OCI-M2 (cell line): ENCODE measurements at regions not wholly inside any gene's neighbourhood (a gene's known extent, or its start where the extent isn't known, plus 50 kb on each side); places are given as distances from the start of the nearest gene placed in this dataset.

Source experiments
- DNase-seq: peaks from one replicate; lab custom pipeline; 2025; ENCODE audit not compliant: unreplicated experiment; lab: John Stamatoyannopoulos, UW

DNA sequence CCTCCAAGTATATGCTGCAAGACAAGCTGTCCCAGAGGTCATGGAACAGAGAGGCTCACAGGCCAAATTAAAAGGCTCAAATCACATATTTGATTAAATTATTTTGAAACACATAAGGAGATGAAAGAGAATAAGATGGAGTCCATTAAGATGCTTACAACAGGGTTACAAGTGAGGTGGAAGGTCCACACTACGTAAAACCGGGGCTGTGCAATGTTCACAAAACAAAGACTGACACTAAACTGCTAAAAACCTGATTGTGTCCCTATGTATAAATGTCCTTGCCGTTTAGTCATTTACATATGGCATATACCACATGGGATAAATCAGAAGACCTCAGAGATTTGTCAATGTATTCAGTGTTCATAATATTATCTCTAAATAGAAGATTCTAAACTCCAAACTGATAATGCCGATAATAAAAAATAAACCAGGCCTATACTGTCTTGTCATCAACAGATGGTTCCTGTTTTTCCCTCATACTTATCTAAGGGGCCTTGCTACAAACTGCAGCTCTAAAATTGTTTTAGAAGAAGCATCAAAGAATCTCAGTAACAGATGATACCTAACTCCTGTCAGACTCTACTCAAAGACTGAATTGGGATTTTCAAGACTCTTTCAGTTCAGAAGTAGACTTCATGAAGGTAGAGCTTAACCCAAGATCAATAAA, 51.8 kb upstream of the RIPOR2 start:
- DNase-seq: no peak

DNA sequence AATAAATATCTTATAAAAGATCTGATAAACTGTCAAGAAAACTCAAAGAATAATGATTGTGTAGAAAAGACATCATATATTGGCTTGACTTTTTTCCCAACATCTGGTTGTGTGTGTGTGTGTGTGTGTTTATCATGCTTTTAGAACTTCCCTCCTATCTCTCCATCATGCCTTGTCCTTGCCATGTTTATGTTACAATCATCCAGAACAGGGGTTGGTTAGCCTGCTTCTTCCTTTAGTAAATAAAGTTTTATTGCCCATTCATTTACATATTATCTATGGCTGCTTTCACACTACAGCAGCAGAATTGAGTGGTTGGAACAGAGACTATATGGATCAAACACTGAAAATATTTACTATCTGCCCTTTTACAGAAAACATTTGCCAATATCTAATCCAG, 52.8 kb upstream of the RIPOR2 start:
- DNase-seq: no peak

DNA sequence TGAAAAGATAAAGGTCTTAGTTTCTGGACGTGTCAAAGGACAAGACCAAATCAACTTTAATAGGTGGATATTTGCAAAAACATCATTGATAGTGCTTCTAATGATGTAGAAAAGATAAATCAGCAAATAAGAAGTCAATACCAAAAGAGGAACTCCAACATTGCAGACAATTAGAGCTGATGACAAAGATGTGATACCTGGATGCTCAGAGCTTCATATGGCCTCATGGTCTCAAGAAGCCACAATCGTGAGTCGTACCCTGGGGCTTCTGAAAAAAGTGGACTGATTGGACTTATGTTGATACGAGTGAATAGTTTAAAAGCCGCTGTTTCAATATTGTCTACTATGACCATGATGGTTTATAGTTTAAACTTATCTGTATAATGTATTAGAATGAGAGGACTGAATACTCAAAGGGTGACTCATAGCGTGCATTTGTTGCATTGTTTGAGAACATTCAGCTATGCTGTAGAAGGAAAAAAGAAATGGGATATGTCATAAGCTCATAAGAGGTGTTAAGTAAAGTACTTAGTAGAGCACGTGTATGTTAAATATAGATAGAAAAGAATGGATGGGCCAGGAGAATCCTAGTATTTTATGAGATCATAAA, 54.6 kb upstream of the RIPOR2 start:
- DNase-seq: no peak

DNA sequence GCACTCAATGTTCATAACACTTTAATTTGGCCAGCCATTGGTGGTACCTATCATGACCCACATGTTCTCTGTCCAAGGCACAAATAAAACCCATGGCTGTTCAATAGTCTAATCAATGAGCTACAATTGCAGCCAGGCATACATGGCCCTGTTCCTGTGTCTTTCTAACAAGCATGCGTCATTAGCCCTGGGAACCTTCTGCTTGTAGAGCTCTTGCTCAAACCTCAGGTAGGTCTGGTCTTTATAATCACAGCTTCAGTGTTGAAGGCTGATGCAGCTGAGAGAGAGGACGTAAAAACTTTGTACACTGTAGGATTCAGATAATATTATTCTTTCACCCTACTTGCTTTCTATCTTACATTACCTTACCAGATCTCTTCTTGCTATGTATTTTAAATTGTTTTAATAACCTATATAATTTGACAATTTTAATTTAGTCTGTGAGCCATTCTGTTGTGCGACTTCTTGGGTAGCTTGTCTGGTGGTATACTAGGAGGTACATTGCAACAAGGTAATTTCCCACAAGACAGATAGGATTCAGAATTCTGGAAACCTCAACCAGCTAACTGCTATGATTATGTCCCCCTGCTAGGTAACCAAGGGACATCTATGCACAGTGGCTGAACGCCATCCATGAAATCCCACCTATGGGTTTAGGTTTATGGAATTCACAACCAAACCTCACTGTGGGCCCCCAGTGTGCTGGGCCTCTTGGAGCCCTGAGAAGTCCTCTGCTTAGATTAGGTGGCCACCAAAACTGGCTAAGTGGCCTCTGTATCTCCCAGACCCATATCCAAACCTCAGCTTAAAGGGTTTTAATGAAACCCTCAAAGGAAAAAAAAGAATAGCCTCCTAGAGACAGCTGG, 55.4 kb upstream of the RIPOR2 start:
- no peak for DNase-seq

DNA sequence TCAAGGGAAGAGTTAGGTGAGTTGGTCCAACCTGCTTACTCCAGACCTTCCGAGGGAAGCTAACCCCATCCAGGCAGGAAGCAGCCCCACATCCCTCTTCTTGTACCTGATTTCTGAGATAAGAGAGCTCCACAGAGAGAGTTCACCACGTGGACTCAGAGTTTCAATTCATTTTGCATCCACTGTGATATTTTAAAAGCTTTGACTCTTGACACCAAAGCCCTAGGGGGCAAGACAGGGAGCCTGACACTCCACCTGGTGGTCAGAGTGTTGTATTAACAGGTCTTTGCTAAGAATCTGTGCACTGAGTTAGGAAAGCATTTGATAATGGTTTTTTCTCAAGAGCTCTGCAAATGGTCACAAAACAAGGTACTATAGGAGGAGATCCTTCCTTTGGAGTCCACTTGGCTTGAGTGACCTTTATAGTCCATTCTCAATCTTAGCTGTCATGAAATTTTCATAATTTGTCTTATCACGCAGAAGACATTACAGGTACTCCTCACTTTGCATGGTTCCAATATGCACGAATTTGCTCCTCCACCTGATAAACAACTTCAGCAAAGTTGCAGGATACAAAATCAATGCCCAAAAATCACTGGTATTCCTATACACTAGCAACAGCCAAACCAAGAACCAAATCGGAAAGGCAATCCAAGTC, 56.2 kb upstream of the RIPOR2 start:
- no peak for DNase-seq

DNA sequence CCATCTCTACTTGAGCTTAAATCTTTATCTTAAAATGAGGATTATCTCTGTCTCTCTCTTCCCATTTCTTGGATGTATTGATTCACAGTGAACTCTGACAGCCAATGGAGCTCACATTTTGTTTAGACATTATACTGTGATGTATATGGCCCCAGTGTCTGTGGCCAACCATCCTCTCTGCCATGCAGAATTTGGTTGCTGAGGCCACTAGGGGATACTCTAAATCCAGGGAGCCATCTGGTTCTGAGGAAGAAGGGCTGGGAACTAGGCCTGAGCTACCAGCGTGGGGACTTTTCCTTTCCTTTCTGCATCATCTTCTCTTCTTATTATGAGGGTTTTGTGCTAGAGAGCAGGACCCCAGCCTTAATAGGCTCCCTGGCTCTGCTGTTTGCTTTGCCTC, 59.1 kb upstream of the RIPOR2 start:
- DNase-seq: no peak

DNA sequence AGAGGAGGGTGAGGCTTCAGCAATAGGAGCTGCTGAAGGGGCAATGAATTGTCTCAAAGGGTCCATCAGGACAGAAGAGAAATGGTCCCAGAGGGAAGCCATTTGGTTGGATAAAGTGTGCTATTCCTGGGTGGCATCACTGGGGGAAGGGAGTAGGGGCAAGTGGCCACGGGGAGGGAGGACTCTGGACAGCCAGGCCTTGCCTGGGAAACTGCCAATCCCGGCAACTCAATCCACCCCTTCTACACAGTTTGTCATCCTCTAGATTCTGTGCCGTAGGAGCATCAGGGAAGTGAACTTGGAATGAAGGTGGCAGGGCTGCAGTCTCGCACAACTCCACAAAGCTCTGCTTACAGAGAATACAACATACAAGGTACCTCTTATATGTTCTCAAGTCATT, 59.5 kb upstream of the RIPOR2 start:
- DNase-seq: no peak

DNA sequence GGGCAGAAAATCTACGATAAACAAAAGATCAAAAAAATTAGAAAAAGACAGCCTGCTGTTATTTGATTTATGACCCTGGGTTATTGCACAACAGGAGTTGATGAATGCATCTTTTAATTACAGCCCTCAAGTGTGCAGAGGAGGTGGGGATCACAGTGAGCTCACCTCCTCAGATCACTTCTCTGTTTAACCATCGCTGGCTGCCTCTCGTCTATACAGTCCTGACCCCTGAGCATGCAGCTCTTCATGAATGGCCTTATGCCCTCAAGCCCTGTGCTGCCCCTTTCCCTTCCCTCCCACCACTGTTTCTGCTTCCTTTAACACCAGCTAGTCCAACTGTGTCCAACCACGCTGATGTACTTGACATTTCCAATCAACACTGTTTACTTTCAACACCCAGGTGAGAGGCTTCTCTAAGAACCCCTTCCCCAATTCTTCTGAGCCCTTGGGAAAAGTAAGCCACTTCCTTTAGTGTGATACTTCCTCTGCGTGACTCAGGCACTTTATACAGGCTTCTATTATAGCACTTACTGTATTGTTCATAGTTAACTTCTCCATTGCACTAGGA, 60.6 kb upstream of the RIPOR2 start:
- no peak for DNase-seq

DNA sequence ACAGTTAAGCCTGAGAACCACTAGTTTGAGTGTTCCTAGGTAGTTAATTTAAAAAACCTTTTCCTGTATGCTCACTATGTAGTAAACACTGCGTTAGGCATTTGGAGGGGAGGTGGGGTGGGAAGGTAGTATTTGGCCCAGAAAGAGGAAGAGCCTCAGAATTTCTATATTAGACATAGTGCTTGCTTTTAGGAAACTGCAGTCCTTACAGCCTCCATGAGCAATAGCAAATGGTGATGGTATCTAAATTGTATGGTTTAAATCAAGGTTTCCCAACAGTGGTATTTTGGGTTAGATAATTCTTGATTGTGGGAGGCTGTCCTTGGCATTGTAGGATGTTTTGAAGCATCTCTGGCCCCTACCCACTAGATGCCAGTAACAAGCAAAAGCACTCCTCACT, 61.5 kb upstream of the RIPOR2 start:
- no peak for DNase-seq

DNA sequence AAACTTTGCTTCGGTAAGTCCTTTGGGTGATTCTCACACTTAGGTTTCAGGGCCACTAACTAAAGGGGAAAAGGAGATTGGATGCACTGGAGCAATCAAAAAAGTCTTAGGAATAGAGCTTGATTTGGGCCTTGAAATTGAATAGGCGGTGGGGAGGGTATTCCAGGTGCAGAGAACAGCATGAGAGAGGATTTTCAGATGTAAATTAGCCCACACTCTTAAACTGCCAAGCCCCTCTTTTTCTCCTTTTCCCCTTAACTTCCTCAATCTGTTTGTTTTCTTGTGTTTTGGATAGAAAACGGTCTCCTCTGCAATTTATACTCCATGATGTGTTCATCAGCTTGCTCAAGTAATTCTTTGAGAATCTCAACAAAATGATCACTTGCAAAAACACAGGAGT, 62.1 kb upstream of the RIPOR2 start:
- DNase-seq: no peak

DNA sequence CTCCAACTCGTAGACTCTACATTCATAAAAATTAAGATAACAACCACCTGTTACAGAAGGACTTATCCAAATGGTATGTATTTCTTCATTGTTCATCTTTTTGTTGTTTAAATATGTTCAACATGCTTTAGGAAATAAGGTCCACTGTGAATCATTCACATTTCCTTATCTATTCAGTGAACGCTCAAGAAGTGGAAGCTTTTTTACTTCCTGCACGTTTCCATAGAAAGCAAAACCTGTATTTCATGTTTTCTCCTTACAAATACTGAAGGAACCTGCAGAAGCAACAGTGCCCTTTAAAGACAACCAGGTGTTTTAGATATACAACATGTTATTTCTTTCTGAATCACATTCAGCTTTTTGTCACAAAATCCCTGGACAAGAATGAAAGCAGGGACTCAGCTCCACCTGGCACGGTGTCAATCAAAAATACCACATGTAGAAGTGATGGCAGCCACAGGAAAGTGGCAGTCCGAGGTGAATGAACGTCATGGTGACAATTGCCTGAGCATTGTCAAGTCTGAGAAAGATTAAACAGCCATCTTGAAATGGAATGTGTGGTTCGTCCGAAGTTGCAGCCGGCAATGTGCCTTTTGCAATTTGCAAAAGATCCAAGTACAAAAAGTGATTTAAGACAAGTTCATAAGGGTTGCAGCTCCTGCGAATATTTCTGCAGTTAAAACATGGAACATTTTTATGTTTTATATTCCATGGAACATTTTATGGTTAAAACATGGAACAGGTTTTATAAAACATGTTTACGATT, 66.7 kb upstream of the RIPOR2 start:
- no peak for DNase-seq

DNA sequence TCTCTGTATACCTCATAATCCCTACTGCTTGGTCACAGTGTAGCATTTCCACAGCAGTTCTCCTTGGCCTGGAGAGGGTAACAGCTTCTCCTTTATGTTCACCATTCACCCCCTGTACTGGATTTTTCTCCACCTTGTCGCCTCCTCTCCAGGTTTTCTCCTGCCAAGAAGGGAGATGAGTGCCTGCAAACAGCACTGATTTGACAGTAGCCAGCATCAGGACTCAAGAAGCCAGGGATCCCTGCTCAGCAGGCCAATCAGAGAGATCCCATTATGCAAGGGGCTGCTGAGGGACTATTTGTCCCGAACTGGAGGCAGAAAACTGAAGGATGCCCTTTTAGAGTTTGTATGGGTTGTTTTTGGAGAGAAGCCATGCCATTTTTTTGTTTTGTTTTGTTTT, 68.6 kb upstream of the RIPOR2 start:
- DNase-seq: no peak

DNA sequence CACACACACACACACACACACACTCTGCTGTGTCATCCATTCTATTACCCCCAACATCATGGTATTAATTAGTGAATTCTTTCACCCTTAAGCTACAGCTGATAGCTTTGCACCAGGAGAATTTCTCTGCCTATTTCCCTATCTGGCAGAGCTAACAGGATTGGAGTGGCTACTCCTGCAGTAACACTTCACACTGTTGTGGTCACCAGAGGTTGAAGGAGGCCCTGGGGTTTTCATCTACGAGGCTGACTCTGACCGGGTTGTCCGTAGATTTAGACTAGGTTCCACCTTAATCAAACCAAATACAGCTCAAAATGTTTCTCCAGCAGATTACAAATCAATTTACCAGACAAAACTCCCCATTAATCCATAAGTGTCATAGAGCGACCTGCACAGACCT, 69.2 kb upstream of the RIPOR2 start:
- DNase-seq: no peak

DNA sequence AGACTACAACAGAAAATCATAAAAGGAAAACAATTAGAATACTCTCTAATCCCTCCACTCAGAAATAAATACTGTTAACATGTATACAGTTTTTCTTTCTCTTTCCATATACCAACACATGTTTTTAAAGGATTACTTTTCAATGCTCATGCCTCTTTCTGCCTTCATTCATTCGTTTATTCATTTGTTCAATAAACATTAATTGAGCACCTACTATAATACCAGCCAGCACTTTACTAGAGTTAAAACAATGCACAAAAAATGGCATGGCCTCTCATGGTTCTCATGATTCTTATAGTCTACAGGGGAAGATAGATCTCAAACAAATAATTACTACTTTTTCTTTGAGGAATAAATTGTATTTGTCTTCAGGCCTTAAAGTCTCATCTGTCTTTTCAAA, 70.3 kb upstream of the RIPOR2 start:
- no peak for DNase-seq

DNA sequence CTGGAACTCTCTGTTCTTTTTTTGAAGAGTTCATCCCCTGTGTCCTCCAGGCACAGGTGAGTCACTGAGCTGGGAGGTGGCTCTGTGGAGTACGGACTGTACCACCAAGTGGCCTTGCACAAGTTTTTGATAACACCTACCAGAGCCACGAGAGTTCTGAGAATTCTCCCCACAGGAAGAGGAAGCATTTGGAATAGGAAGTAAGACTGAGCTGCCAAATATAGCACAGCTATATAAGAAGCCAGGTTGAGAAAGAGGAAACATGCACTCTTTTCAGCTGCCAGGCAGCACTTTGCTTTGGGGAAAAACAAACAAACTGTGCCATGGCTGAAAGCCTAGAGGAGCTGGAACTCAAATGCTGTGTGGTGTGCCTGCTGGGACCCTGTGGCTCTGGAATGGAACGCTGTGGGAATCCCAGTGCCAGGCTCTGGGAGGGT, 70.8 kb upstream of the RIPOR2 start:
- DNase-seq: no peak

DNA sequence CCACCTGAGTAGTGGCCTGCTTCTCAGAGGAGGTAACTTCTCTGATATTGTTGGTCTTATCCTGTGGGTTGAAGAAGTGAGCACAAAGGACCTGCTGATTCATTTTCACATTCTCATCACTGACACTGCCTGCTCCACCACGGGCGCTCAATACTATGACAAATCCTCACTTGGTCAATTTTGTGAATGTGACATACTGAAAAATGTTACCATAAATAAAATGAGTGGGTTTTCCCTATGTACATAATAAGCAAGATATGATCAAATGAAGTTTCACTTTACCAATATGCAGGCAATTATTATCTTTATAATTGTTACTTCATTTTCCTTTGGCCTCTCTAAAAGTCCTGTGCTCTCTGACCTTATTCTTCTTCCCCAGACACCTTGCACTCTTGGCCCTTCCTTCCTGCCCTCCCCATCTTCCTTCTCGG, 71.5 kb upstream of the RIPOR2 start:
- DNase-seq: no peak

DNA sequence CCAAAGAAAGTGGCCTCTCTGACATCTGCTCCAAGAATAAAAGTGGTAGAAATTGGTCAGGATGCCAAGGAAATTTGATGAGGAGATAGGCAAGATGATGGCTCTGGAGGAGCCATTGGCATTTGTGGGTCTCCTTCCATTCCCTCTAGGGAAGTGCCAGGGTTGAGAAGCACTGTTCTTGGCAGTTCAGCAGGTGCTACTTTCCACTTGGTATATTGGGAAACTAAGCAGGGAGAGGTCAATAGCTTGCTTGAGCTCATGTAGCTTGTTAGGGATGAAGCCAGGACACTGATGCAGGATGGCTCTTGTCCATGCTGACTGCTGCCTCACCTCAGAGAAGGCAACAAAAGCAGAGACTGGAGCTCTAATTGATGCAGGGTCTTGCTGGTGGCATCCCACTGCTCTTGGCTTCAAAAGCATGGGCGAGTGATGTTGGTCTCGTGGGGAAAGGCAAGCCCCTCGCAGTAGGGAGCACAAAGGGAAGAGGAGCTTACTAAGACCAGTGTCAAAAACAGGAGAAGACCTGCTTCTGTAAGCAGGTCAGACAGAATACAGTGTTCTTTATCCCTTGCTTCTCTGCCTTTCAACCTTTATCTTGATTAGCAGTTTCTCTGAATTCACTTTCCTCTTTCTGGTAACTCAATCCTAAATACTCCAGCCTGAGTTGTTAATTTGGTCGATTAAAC, 73.1 kb upstream of the RIPOR2 start:
- DNase-seq: no peak

DNA sequence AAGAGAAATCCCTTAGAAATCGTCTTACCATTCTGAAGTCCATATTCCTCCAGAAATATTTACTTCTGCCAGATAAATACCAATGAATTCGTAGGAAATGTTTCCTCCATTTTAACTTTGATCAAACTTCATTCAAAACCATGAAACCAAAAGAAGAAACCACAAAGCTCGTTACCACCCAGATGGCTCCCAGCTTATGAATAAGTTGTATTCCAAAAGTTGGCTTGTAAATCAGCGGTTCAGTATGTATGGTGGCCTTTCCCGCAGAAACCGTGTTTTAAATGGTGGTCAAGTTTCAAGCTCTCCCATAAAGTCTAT, 73.6 kb upstream of the RIPOR2 start:
- no peak for DNase-seq

DNA sequence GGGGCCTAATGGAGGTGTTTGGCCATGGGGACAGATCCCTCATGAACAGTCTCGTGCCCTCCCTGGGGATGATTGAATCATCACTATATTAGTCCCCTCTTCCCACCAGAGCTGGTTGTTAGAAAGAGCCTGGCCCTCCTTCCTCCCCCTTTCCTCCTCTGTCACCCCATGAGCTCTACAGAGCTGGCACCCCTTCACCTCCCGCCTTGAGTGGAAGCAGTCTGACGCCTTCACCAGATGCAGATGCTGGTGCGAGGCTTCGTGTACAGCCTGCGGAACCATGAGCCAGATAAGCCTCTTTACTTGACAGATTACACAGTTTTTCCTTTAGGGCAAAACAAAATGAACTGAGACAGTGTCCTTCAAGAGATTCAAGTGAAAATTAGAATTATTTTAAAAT, 74.4 kb upstream of the RIPOR2 start:
- no peak for DNase-seq
